HEK293 (cell line): ENCODE measurements at regions not wholly inside any gene's neighbourhood (a gene's known extent, or its start where the extent isn't known, plus 50 kb on each side); places are given as distances from the start of the nearest gene placed in this dataset.

Experiments used
- ZBTB1 ChIP-seq: fragments of 450-650 bp; formaldehyde crosslinking; IDR thresholded peaks from 2 replicates; pipeline ENCODE4 v1.5.1; 2016; ENCODE audit warnings: missing biosample characterization, missing genetic modification characterization
- ZSCAN23 ChIP-seq: fragments of 450-650 bp; formaldehyde crosslinking; IDR thresholded peaks from 2 replicates; pipeline ENCODE4 v1.5.1; 2016; ENCODE audit warnings: missing biosample characterization, missing genetic modification characterization

DNA sequence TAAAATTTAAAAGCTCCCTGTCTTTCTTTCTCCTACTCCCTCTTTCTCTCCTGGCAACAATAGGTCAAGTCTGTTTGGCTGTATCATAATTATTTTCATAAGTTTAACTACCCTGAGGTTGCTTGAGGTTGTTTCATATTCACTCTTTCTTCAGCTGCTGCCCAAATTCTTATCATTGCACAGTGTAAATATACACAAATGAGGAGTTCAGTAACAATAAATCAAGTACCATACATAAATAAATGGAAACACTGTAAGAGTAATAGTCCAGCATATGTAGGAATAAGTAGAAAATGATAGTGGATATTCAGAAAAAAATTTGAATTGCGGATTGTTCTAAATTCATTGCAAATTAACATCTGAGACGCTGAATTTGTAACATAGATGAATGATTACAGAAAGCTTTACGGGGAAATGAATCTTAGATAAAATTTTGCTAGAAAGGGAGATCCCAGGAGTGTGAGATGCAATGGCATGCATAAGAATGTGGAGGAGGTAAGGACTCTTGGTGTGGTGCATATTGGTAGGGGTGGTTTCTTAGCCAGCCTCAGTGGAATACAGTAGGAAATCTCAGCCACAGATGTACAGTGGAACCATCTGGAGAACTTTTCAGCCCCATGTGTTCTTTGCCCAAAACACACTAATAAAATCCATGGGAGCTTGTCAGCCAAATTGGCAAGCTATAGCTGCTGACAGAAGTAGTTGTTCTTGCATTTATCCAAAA is 480.7 kb downstream of the HTR1B start:
- no peak for TF ChIP-seq ZBTB1 (tag by site-specific recombination)
- no peak for TF ChIP-seq ZSCAN23
